HepG2 (cell line): ENCODE measurements at regions not wholly inside any gene's neighbourhood (a gene's known extent, or its start where the extent isn't known, plus 50 kb on each side); places are given as distances from the start of the nearest gene placed in this dataset.

Experiments
- ATAC-seq: fragments of 200-7000 bp; cut with Tn5 transposase; 3 replicates; pipeline ENCODE4 v1.9.1; 2020; ENCODE audit warnings: mild to moderate bottlenecking, moderate library complexity
- BruUV-seq: library from RNA; stranded (reverse); fragments of 400-500 nt; replicated peaks from 2 replicates; lab custom pipeline; 2021; lab: Mats Ljungman, UMichigan
- CTCF ChIA-PET: fragments of 300-600 bp; formaldehyde crosslinking; extraction: SDS; loops from one replicate; lab custom pipeline; 2021; ENCODE audit warnings: low total read pairs, inconsistent platforms, low intra/inter-chr PET ratio; lab: Yijun Ruan, JAX
- POLR2A ChIA-PET: fragments of 350-600 bp; sonication (Branson Sonifier 250); formaldehyde crosslinking; loops from one replicate; lab custom pipeline; 2020; ENCODE audit warnings: antibody characterized with exemption, inconsistent platforms; lab: Yijun Ruan, JAX
- DNase-seq: peaks from one replicate; pipeline ENCODE4 v3.0.0-alpha.2; 2015; ENCODE audit warnings: low spot score
- FAIRE-seq: peaks from 3 replicates; lab custom pipeline; 2011; peaks lifted over from hg19 to GRCh38; lab: Jason Lieb, UNC
- H2AFZ ChIP-seq: one replicate; pipeline ENCODE4 v1.6.1; 2011; ENCODE audit warnings: low read length, inconsistent platforms
- H3K27ac ChIP-seq: fragments of 300-600 bp; 3 replicates; pipeline ENCODE4 v1.8.0; 2011; ENCODE audit warnings: mixed run types, mild to moderate bottlenecking, mixed read lengths, low read length, inconsistent platforms; ENCODE audit not compliant: insufficient read depth; ENCODE audit errors: extremely low read length
- H3K27me3 ChIP-seq, 2 experiments: fragments of 200-600 bp in 1 of 2; 2 replicates in 1 of 2; 3 replicates in 1 of 2; pipeline versions ENCODE4 v1.6.0 to v1.8.0; 2011; ENCODE audit warnings: low read length in 2 of 2, mild to moderate bottlenecking in 2 of 2, moderate library complexity in 2 of 2, inconsistent platforms in 1 of 2; ENCODE audit not compliant: insufficient read depth in 2 of 2, control insufficient read depth in 1 of 2
- H3K36me3 ChIP-seq, 2 experiments: fragments of 200-600 bp in 1 of 2; replicated peaks in 1 of 2; 2 replicates in 1 of 2; 3 replicates in 1 of 2; pipeline versions ENCODE4 v1.5.1 to v1.8.0; 2011; ENCODE audit warnings: low read length in 2 of 2, inconsistent platforms in 1 of 2; ENCODE audit not compliant: insufficient read depth in 2 of 2, control insufficient read depth in 1 of 2
- H3K4me1 ChIP-seq: 2 replicates; pipeline ENCODE4 v1.5.1; 2012; ENCODE audit warnings: low read length, inconsistent platforms; ENCODE audit not compliant: insufficient read depth
- H3K4me2 ChIP-seq: 2 replicates; pipeline ENCODE4 v1.6.0; 2011; ENCODE audit warnings: low read depth, low read length, inconsistent platforms
- H3K4me3 ChIP-seq, 3 experiments: fragments of 200-600 bp in 1 of 3; sonication (generic), shearing (Covaris generic) in 1 of 3; replicated peaks in 1 of 3; 2 replicates each; pipeline ENCODE4 v1.5.1; 2011 to 2016; ENCODE audit warnings: low read length in 3 of 3, inconsistent platforms in 2 of 3, low read depth in 2 of 3, mild to moderate bottlenecking in 2 of 3, control low read depth in 1 of 3, mixed read lengths in 1 of 3; ENCODE audit not compliant: insufficient read depth in 1 of 3
- H3K79me2 ChIP-seq: one replicate; pipeline ENCODE4 v1.6.1; 2011; ENCODE audit warnings: low read length, inconsistent platforms; ENCODE audit not compliant: insufficient read depth
- H3K9ac ChIP-seq: 2 replicates; pipeline ENCODE4 v1.6.0; 2011; ENCODE audit warnings: mild to moderate bottlenecking, low read depth, low read length, inconsistent platforms; ENCODE audit not compliant: insufficient read depth
- H3K9me3 ChIP-seq: 2 replicates; pipeline ENCODE4 v1.5.1; 2012; ENCODE audit warnings: mild to moderate bottlenecking, low read length
- H4K20me1 ChIP-seq: 2 replicates; pipeline ENCODE4 v1.6.0; 2011; ENCODE audit warnings: inconsistent platforms, mild to moderate bottlenecking, low read length, moderate library complexity; ENCODE audit not compliant: insufficient read depth
- ATAD3A ChIP-seq: sonication (generic); formaldehyde crosslinking; IDR thresholded peaks from 2 replicates; pipeline ENCODE4 v1.4.0; 2020; ENCODE audit warnings: missing genetic modification reagents
- EZH2 ChIP-seq: conservative IDR thresholded peaks from 2 replicates; pipeline ENCODE4 v1.6.1; 2012; ENCODE audit warnings: mild to moderate bottlenecking, low read depth, low read length, moderate library complexity
- KLF6 ChIP-seq: IDR thresholded peaks from 2 replicates; pipeline ENCODE4 v1.8.0; 2016; ENCODE audit warnings: missing biosample characterization, missing genetic modification reagents
- MED8 ChIP-seq: sonication (generic); formaldehyde crosslinking; IDR thresholded peaks from 2 replicates; pipeline ENCODE4 v1.8.1; 2023; ENCODE audit warnings: mild to moderate bottlenecking, missing genetic modification reagents; ENCODE audit not compliant: insufficient replicate concordance
- NCOA5 ChIP-seq: sonication (generic); formaldehyde crosslinking; IDR thresholded peaks from 2 replicates; pipeline ENCODE4 v1.4.0; 2020; ENCODE audit warnings: missing genetic modification reagents
- RXRB ChIP-seq: IDR thresholded peaks from 2 replicates; pipeline ENCODE4 v1.6.1; 2016; ENCODE audit warnings: borderline replicate concordance, missing genetic modification reagents, missing compliant biosample characterization
- TOPORS ChIP-seq: sonication (generic); formaldehyde crosslinking; IDR thresholded peaks from 2 replicates; pipeline ENCODE4 v1.8.0; 2023; ENCODE audit warnings: mild to moderate bottlenecking, missing genetic modification reagents
- U2AF2 ChIP-seq: fragments of 200-400 bp; formaldehyde crosslinking; IDR thresholded peaks from 2 replicates; pipeline ENCODE4 v1.6.1; 2017; ENCODE audit warnings: low read depth, mild to moderate bottlenecking, low read length
- ZBTB7A ChIP-seq: sonication (generic); formaldehyde crosslinking; IDR thresholded peaks from 2 replicates; pipeline ENCODE4 v1.8.0; 2022; ENCODE audit warnings: mild to moderate bottlenecking, missing genetic modification reagents
- ZC3H4 ChIP-seq: sonication (generic); formaldehyde crosslinking; IDR thresholded peaks from 2 replicates; pipeline ENCODE4 v1.4.0; 2020; ENCODE audit warnings: missing genetic modification reagents, borderline replicate concordance
- ZNF337 ChIP-seq: sonication (generic); formaldehyde crosslinking; IDR thresholded peaks from 2 replicates; pipeline ENCODE4 v1.5.1; 2020; ENCODE audit warnings: missing genetic modification reagents, low read depth, mild to moderate bottlenecking, borderline replicate concordance
- ZNF513 ChIP-seq: sonication (generic); formaldehyde crosslinking; conservative IDR thresholded peaks from 2 replicates; pipeline ENCODE4 v1.5.0; 2020; ENCODE audit warnings: missing genetic modification reagents
- ZNF570 ChIP-seq: sonication (generic); formaldehyde crosslinking; IDR thresholded peaks from 2 replicates; pipeline ENCODE4 v1.4.0; 2020; ENCODE audit warnings: mild to moderate bottlenecking, missing genetic modification reagents, borderline replicate concordance
- ZNF616 ChIP-seq: sonication (generic); formaldehyde crosslinking; IDR thresholded peaks from 2 replicates; pipeline ENCODE4 v1.5.0; 2020; ENCODE audit warnings: low read depth, mild to moderate bottlenecking, missing genetic modification reagents
- ZNF639 ChIP-seq: conservative IDR thresholded peaks from 2 replicates; pipeline ENCODE4 v1.6.1; 2018; ENCODE audit warnings: missing genetic modification reagents
- ZNF772 ChIP-seq: sonication (generic); formaldehyde crosslinking; IDR thresholded peaks from 2 replicates; pipeline ENCODE4 v1.5.0; 2020; ENCODE audit warnings: mild to moderate bottlenecking, missing genetic modification reagents
- whole genome bisulfite sequencing: methylation state at CpG from one replicate; pipeline ENCODE4 v1.1.6; 2017; ENCODE audit warnings: low lambda C conversion rate; 5-methylcytosine and 5-hydroxymethylcytosine counted together
- in situ Hi-C: cut with HindIII; loops from 2 replicates; pipeline ENCODE4 v1.10.0; 2017; ENCODE audit warnings: low pct_unique_long_range_greater_than_20kb; ENCODE audit not compliant: extremely low pct_ligation_motif_present
- intact Hi-C: fragments of 100-400 bp; cut with micrococcal nuclease; formaldehyde crosslinking; loops from one replicate; pipeline ENCODE4 v1.10.0; 2022; ENCODE audit not compliant: unreplicated experiment

GRCh38 chr1:87806379-87807094 is 477.9 kb downstream of the LMO4 start:
- intact Hi-C loops (no loop called here), in situ Hi-C loops (no loop called here)
- H3K9ac ChIP-seq, result no peak overlapping the region
- H3K36me3 ChIP-seq, result no peaks in the 10 kb centered on the region
- WGBS, result 84% methylated on average over 6 of the region's 6 CpGs
- no peaks in the 10 kb centered on the region for H3K79me2 ChIP-seq
- DNase-seq, result no peak
- BruUV-seq, result no TSS peak
- H3K4me3 ChIP-seq, result no peak overlapping the region; a peak in 1 of 6 replicates
- H3K4me2 ChIP-seq, result peak overlapping the region; percentile 51
- peaks cover 58% of the 10 kb centered on the region for H3K4me1 ChIP-seq
- CTCF ChIA-PET, result no interaction called here
- H3K27ac ChIP-seq, result no peak overlapping the region
- ATAC-seq, result peak; percentile 26; the same call in 2 of the 3 replicates
- no peak overlapping the region for H2AFZ ChIP-seq
- FAIRE-seq, result no peak
- POLR2A ChIA-PET, result interaction anchor here (1.1 to 2.7 kb wide), 2 partner anchors 11 to 479 kb away, joined by 3 to 19 read pairs; no protein-coding TSS in a partner anchor
- TF ChIP-seq ZBTB7A (CRISPR knock-in tag) (no peak), TOPORS (no peak), U2AF2 (no peak), KLF6 (CRISPR knock-in tag) (no peak), NCOA5 (CRISPR knock-in tag) (no peak), ZNF639 (no peak), MED8 (no peak), ZNF772 (CRISPR knock-in tag) (no peak), ZNF513 (no peak), RXRB (CRISPR knock-in tag) (no peak), ZNF570 (no peak), EZH2 (no peak), ZNF337 (CRISPR knock-in tag) (no peak), ZC3H4 (CRISPR knock-in tag) (no peak), ATAD3A (no peak), ZNF616 (CRISPR knock-in tag) (no peak)
- no peaks in the 10 kb centered on the region for H4K20me1 ChIP-seq
- no peaks in the 10 kb centered on the region for H3K27me3 ChIP-seq
- H3K9me3 ChIP-seq, result no peaks in the 10 kb centered on the region
